Upper lobe of left lung (tissue), 4 donors: ENCODE measurements at regions not wholly inside any gene's neighbourhood (a gene's known extent, or its start where the extent isn't known, plus 50 kb on each side); places are given as distances from the start of the nearest gene placed in this dataset.

Source experiments
- CTCF ChIP-seq, 6 experiments: fragments of 450-650 bp in 4 of 6; fragments of 200-600 bp in 2 of 6; sonication (generic) in 2 of 6; IDR thresholded peaks; one replicate each; pipeline ENCODE4 v1.5.1; 2016 to 2019; ENCODE audit warnings: antibody characterized with exemption in 6 of 6
- POLR2AphosphoS5 ChIP-seq, 2 donors: sonication (generic); formaldehyde crosslinking; IDR thresholded peaks; one replicate each; pipeline ENCODE4 v1.5.1; 2017; ENCODE audit warnings: antibody characterized with exemption in 2 of 2

- TF ChIP-seq CTCF (IDR thresholded peaks at IDR 0.05) (no peak), POLR2AphosphoS5 (IDR thresholded peaks at IDR 0.05) (no peak)
These were observed 462.0 kb downstream of the HS3ST3B1 start for GRCh38 chr17:14762736-14763479.
